NCI-H82 (cell line): ENCODE measurements at regions not wholly inside any gene's neighbourhood (a gene's known extent, or its start where the extent isn't known, plus 50 kb on each side); places are given as distances from the start of the nearest gene placed in this dataset.

ENCODE experiments used
- DNase-seq: peaks from one replicate; lab custom pipeline; 2025; lab: John Stamatoyannopoulos, UW

DNA sequence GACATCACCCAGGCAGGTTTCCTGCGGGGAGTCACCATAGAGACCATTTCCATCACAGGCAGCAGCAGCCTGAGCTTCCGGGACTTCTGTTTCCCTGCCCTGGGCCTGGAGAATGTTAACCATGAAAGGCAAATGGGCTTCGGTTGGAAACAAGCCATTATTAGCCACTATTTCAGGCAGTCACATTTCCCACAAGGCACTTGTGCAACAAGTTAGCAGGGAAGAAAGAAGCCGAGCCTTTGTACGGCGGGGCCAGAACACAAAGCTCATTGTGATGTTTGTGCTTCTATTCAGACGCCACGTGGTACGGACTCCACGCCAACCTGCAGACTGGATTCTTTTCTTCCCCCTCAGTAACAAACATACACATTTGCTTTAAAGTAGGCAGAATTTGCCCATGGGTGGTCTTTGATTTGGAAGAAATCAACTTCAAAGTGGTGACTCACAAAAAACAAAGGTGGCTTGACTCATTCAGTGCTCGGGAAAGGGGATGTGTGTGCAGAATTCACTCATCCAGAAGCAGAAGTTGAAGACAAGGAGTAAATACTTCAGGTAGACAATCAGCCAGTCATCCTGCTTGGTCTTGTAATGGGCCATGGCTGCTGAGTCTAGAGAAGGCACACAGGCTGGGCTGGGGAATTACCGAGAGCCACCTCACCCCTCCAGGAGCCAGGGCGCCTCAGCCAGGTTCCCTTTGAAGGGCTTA is 154.2 kb upstream of the PRMT8 start:
- DNase-seq = no peak

DNA sequence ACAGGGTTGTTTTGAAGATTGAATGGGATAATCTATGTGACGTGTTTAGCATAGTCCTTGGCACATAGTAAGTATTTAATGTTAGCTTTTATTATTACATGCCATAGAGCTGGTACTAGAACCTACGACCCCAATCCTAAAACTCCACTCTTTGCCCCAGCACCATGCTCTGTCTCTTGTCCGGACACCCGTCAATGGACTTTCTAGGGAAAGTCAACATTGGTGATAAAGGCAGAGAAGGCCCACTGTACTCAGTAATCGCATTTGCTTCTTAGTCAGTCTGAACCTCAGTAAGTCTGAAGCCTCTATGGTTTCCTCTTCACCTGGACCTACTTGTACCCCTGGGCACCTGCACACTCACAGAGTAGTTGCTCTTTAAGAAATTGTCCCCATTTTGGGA is 153.1 kb upstream of the PRMT8 start:
- DNase-seq = no peak

DNA sequence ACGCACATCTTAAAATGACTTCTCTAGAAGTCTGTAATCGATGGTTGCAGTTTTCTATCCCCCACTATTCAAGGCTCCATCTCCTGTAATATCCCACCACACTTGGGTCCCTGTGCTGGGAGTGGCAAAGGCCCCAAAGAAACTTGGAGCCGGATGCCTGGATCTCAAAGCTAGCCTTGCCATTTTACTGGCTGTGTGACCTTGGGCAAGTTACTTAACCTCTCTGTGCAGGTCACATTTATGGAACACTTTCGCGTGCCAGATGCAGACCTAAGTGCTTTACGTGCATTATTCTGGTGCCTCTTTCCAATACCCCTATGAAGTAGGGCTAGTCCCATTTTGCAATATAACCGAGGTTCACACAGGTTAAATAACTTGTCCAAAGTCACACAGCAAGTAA is 151.8 kb upstream of the PRMT8 start:
- no peak for DNase-seq

DNA sequence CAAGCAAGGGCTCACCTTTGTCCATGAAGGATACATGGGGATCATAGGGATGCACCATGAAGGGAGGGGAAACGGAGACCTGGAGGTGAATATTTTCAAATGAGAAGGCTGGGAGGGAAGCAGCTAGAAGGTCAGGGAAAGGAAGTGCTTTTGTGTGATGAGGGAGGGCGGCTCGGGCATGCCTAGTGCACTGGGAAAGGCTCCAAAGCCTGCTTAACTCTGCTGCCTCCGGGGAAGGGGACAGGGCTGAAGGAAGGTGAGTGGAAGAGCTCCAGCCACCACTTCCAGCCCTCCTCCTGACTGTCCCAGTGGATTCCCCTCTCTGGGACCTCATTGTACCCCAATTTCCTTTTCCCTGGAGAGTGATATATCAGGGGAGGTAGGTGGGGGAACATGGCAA is 149.4 kb upstream of the PRMT8 start:
- peak; percentile 80 for DNase-seq

DNA sequence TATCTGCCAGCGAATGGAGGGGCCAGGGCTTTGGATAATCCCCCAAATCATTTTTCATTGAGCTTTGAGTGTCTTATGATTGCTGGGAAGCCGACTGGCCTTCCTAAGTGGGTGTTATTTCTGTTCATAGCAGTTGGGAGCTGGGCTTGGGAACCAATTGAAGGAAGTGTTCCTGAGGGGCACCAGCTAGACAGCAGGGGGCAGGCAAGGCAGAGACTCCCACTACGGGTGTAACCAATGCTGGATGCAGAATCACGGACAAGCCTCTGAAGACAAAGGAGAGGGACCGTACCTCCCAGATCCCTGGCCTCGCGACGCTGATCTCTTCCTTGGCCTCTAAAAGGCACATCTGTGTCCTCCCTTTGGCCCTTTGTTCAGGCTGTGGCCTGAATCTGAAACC is 149.0 kb upstream of the PRMT8 start:
- peak; percentile 98 for DNase-seq

DNA sequence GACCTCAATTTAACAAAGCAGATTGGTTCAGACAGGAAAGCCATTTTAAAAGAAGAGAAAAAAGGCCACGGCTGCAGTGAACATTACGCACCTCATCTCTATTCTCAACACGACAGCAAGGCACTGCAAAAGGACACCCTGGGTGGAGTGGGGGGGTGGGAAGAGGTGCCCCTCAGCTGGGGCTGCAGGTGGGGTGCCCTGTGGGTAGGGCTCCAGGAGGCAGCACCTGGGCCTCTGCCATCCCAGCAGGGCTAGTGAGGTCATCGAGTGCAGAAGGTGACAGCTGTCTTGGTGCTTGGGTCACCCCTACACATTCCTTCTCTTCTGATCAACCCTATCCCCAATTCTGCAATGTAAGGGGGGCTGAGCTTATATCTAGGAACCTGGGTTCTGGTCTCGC is 142.9 kb upstream of the PRMT8 start:
- no peak for DNase-seq

DNA sequence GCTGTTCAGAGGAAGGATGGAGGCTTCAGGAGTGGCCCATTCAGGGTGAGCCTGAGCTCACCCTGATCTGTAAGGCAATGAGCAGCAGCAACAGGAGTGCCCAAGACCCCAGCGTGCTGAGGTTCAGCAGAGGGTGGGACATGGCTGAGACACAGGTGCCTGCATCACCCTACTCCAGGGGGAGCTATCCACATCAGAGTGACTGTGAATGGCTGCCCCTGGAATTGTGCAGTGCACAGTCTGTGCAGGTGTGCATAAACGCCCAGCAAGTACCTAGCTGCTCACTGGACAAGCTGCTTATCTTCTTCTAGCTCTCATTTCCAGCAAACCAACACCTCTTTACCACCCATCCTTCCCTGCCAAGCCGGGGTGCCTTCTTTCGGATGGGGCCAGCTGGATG is 140.6 kb upstream of the PRMT8 start:
- DNase-seq = no peak

DNA sequence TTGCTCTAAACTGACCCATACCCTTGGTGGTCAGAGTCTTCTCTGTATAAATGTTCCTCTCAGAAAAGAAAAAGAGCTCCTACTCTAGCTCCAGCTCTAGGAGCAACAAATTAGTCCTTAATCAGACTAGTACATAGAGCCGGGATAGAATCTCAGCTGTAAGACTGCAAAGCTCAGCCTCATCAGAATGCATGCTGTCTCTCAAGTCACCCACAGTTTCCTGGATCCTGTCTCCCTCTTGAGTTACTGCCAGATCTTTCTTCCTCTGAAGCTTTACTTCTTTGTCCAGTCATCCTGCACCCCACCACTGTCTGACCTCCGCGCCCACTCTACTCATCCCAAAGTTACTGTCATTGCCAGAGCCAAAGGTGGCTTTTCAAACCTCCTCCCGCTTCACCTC is 139.3 kb upstream of the PRMT8 start:
- no peak for DNase-seq

DNA sequence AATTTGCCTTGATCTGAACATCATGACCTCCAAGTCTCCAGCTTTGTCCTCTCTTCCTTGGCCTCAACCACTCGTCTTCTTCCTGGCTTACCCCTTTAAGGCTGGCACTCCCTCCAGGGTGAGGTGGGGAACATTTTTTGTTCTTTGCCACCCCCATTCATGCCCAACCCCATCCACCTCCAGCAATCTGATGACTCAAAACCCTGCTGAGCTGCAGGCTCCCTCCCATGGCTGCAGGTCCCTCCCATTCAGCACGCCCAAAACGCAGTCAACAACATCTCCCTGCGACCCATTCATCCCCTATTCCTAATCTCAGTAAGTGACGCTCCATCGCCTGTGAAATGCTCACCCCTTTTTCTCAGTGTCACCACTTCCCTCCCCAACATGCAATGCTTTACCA is 138.8 kb upstream of the PRMT8 start:
- DNase-seq = no peak

DNA sequence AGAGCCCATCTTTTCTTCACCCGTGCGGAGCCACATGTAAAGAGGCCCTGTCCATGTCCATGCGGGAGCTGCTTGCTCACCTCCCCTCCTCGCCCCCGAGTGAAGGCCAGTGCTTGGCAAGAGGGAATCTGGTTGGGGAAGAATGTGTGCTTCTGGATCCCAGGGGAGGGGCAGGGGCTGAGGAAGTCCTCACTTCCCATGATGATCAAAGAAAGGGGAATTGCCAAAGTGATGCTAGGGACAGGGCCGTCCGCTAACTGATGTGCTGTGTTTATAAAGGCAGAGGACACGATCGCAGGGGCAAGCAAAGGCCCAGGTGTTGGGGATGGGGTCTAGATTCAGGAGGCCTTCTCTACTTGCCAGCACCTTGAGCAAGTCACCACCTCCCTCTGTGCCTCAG is 137.4 kb upstream of the PRMT8 start:
- DNase-seq = no peak

DNA sequence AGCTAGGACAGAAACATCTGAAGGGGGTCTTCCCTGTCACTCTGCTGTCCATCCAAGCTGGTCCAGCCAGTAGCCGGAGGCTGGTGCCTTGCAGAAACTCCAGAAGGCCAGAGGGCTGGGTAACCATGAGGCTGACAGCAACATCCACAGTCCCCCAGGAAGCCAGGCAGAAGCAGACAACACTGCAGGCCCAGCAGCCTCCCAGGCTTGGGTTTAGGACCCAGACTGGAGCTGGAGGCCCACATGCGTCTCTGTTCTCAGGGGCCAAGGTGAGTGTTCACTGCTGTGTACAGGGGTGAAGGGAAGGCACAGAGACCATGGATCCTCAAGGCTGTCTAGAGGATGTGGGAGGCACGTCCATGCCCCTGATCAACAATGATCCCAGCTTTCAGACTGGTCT is 136.4 kb upstream of the PRMT8 start:
- DNase-seq = no peak

DNA sequence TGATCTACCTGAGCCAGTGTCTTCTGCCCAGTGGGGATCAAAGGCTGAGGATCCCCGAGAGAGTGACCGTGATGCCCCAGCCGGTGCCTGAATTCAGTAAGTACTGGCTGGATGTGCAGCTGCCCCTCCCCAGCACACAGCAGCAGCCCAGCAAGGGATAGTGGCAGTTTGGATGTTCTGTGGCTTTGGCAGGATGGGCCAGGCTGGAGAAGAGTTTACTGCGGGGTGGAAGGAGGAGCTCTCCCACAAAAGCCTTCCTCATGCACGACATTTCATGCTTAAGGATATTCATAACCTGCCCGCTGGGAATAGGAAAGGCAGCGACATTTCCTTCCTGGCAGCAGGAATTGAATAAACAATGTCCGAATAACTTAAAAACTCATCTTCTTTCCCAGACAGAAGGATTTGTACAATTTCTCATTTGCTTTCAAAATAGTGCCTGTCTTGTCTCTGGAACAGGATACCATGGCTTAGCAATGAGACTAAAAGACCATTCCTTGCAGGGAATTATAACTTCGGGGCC is 135.6 kb upstream of the PRMT8 start:
- DNase-seq = no peak

DNA sequence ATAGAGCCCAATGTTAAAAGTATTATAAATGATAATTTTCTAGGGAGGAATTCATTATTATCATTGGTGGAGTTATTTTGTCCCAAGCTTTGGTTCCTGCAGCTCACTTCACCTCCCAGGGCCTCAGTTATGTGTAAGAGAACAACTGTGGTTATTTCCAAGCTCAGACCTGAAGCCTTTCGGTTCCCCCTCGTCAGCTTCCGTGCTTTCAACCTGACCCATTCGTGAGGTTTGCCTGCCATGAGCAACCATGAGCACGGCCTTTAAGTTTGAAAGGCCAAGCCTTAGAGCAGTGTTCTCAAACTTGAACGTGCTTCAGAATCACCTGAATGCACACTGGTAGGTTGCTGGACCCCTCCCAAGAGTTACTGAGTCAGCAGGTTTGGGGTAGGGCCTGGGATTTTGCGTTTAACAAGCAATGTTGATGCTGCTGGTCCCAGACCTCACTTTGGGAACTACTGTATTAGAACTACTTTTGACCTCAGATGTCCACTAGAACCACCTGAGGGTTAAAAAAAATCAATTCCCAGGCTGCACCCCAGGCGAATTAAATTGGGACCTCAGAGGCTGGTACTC is 133.0 kb upstream of the PRMT8 start:
- DNase-seq = no peak

DNA sequence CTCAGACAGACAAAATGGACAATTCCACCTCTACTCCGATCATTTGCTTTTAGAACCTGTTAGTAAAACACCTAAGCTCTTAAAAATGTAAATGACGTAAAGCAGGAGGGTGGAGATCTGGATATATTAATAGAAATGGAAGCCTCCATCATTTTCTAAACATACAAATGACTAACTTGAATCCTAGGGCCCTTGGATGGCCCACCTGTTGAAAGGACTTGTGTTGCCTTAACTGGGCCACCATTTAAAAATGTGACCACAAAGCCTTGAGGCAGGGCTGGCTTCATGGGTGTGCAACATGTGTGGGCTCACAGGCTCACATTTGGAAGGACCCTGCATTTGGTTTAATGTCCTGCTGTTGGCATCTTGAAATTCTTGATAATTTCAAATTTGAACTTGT is 131.5 kb upstream of the PRMT8 start:
- DNase-seq = no peak

DNA sequence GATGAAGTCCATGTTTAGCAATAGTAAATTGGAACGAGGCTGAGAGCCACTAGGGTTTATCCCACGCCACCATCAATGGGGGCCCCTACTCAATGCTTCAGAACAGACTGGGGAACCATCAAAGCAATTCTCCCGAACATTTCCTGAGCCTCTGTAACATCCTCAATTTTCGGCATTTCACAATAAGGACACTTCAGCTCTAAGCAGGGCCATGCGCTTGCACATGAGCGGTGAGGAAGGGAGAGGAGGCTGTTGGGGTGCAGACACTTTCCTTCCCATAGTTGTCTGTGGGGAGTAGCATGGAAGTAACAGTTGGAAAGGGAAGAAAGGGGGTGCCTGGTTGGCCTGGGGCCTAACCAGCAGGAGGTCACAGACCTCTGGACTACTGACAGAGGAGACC is 129.9 kb upstream of the PRMT8 start:
- DNase-seq = no peak

DNA sequence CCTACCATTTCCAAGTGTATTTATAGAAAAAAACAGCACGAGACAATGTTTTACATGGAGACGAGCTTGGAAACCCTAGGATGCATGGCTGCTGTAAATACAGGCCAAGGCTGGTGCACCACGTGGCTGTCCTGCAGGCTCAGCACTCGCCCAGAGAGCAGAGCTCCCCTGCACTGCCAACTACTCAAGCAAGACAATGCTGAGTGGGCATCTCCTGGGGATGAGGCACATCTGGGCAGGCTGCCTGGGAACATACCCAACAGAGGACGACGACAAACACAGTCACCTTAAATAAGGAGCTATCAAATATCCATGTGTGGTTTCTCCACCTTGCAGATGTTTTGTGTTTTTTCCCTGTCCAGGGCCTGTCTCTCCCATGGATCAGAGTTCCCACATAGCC is 128.3 kb upstream of the PRMT8 start:
- DNase-seq = no peak

DNA sequence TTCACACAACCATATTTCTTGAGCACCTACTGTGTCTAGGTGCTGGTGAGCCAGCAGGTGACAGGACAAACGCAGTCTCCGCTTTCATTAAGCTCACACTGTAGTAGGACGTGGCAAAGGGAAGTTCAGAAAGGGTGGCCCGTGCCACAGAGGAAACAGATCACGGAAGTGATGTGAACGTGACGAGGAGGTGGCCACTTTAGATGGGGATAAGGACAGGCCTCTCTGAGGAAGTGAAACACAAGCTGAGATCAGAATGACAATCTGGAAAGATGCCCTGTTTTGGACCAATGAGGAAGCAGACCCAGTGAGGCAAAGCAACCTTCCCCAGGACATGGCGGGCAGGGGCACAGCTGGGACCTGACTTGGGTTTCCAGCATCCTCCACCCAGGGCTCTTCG is 127.4 kb upstream of the PRMT8 start:
- DNase-seq = no peak

DNA sequence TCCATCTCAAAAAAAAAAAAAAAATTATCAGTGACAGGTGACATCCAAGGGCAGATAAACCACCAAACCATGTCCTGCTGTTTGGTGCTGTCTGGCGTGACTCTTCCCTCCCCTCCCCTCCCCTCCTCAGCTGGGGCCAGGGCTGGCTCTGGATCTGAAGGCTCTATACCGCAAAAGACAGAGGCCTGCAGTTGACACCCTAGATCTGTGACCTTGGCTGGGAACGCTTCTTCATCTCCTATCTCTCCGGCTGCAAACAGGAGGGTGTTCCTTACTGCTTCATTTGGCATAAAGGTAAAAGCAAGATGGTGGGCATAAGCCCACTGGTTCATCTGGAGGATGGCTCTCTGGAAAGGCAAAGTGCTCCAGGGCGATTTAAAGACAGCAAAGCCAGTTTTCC is 126.8 kb upstream of the PRMT8 start:
- no peak for DNase-seq

DNA sequence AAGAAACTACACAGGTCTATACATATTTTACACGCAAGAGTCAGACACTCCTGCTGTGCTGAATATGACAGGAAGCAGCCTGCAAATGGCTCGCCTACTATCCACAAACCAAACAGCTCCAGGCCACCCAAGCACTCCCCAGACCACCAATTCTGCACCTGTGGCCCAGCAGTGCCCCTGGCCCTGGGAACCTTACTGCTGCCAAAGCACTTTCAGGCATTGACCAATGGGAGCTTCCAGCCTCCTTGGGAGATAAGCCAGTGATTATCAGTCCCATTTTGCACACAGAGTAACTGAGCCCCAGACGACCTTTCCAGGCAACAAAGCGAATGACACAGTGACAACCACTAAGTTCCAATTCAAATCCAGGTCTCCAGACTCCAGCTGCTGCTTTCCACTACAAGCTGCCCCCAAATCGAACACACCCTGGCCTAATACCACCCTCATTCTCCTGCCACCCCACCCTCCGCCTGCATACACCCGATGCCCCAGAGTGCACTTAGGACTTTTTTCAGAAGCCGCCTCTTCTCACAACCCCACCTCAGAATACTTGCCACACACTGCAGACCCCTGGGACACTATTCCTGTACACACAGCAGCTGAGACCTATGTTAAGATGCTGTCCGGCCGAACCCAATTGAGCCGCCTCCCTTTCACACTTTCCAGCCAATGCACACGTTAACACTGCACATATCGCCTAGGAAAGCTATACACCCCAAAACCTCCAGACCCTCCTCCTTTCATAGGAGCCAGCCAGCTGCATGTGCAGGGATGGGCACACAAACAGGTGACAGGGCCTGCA is 126.1 kb upstream of the PRMT8 start:
- DNase-seq = peak; percentile 24

DNA sequence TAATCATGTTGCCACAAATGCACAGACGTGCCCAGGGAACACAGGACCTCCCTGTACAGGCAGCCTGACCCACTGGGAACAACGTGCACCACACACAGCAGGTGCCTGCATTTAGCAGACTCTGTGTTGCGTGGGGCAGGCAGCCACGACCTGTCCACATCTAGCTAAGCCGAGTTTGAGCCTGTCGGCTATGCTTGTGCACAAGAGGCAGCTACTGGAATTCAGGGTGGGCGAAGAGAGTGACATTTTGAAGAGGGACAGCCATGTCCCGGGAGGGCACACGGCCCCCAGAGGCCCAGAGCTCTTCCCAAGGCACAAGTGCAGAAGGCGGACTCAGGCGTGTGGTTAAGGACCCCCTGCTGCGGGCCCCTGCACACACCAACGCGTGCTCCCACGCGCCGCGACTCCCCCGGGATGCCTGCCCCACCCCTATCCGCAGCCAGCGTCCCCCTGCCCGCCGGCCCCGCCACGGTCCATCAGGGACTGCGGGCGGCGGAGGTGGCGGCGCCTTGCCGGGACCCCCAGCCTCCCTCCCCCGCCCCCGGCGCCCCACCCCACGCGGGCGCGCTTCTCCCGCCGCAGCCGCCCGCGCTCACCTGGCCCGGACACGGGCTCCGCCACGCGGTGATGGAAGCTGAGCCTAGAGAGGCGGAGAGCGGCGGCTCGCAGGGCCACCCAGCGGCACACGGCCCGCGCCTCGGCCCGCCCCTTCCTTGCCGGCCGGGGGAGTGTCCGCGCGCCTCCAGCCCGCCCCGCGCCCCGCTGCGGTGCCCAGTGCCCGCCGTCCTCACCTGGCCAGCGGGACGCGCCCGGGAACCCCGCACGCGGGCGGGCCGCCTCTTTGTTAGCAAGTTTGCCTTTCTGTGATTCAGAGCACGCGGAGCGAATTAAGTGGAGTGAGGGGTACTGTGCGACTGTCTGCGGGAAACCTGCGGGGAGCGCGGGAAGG is 125.3 kb upstream of the PRMT8 start:
- DNase-seq = peak; percentile 72

DNA sequence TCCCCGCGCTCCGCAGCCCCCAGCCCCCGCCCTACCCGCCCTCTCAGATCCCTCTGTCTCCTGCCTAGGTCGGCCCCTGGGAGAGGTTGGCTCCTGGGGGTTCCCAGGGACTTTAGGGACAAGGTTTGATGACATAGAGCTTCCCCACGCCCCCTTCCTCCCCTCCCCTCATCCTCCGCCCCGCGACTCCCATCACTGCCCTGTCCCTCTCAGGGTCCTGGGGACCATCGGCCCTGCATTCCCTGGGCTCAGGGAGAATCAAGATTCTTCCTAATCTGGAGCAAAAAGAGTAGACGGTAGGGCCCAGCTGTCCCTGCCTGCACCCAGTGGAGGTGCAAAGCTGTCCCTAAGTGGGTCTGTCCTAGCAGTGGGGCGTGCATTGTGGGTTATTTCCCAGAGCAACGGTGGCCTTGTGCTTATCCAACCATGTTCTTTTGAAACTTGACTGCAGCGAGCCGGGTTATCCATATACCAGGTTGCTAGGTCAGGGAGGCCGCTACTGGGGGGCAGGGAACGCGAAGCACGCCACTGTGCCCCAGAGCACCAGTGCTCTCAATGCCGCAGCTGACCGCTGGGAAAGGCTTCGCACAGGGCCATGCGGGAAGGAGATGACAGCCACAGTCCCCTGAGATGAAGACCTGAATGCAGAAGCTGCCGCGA is 124.4 kb upstream of the PRMT8 start:
- DNase-seq = peak; percentile 44
